GM12878 (cell line): ENCODE measurements at regions not wholly inside any gene's neighbourhood (a gene's known extent, or its start where the extent isn't known, plus 50 kb on each side); places are given as distances from the start of the nearest gene placed in this dataset.

ENCODE experiments used
- ATAC-seq: fragments of 200-7000 bp; cut with Tn5 transposase; 3 replicates; pipeline ENCODE4 v1.9.1; 2020; ENCODE audit warnings: mild to moderate bottlenecking, moderate library complexity
- BruUV-seq: library from RNA; stranded (reverse); fragments of 400-500 nt; replicated peaks from 2 replicates; lab custom pipeline; 2021; lab: Mats Ljungman, UMichigan
- CTCF ChIA-PET: fragments of 300-600 bp; sonication (Branson Sonifier 250); formaldehyde crosslinking; extraction: SDS; loops from one replicate; lab custom pipeline; 2021; ENCODE audit warnings: inconsistent platforms; lab: Yijun Ruan, JAX
- POLR2A ChIA-PET: fragments of 350-600 bp; formaldehyde crosslinking; extraction: SDS; loops from one replicate; lab custom pipeline; 2021; ENCODE audit warnings: inconsistent platforms; lab: Charles Lee
- RAD21 ChIA-PET: fragments of 300-600 bp; sonication (Branson Sonifier 250); formaldehyde crosslinking; loops from one replicate; lab custom pipeline; 2023; ENCODE audit warnings: antibody characterized with exemption; ENCODE audit not compliant: unreplicated experiment; lab: Charles Lee
- SMC1A ChIA-PET: fragments of 300-600 bp; sonication (Branson Sonifier 250); formaldehyde crosslinking; loops from one replicate; lab custom pipeline; 2023; ENCODE audit not compliant: unreplicated experiment, uncharacterized antibody; lab: Charles Lee
- DNase-seq: peaks from one replicate; pipeline ENCODE4 v3.0.0-alpha.2; 2011; ENCODE audit warnings: low read depth, low spot score
- FAIRE-seq: peaks from 3 replicates; lab custom pipeline; 2011; peaks lifted over from hg19 to GRCh38; lab: Jason Lieb, UNC
- H2AFZ ChIP-seq: 2 replicates; pipeline ENCODE4 v1.6.0; 2011; ENCODE audit warnings: low read depth, low read length, control low read depth; ENCODE audit not compliant: control insufficient read depth
- H3K27ac ChIP-seq: 2 replicates; pipeline ENCODE4 v1.5.1; 2011; ENCODE audit warnings: control low read depth; ENCODE audit not compliant: control insufficient read depth, insufficient read depth
- H3K27me3 ChIP-seq, 2 experiments: replicated peaks in 1 of 2; 2 replicates each; pipeline versions ENCODE4 v1.6.0 to v1.6.1; 2011; ENCODE audit warnings: low read length in 1 of 2; ENCODE audit not compliant: control insufficient read depth in 2 of 2, insufficient read depth in 2 of 2
- H3K36me3 ChIP-seq, 2 experiments: 2 replicates each; pipeline ENCODE4 v1.5.1; 2011; ENCODE audit warnings: low read length in 1 of 2; ENCODE audit not compliant: control insufficient read depth in 2 of 2, insufficient read depth in 2 of 2
- H3K4me1 ChIP-seq: 2 replicates; pipeline ENCODE4 v1.6.1; 2011; ENCODE audit warnings: mild to moderate bottlenecking, low read length, moderate library complexity, mixed read lengths; ENCODE audit not compliant: control insufficient read depth, insufficient read depth
- H3K4me2 ChIP-seq: 2 replicates; pipeline ENCODE4 v1.6.0; 2011; ENCODE audit warnings: control low read depth; ENCODE audit not compliant: control insufficient read depth, insufficient read depth
- H3K4me3 ChIP-seq: fragments of 200-600 bp; sonication (generic); 2 replicates; pipeline ENCODE4 v1.5.1; 2016
- H3K79me2 ChIP-seq: 2 replicates; pipeline ENCODE4 v1.6.0; 2011; ENCODE audit warnings: low read length; ENCODE audit not compliant: control insufficient read depth, insufficient read depth
- H3K9ac ChIP-seq: 2 replicates; pipeline ENCODE4 v1.8.0; 2011; ENCODE audit warnings: low read length, control low read depth, mixed read lengths; ENCODE audit not compliant: control insufficient read depth, insufficient read depth
- H3K9me3 ChIP-seq: replicated peaks from 3 replicates; pipeline ENCODE4 v1.5.1; 2011; ENCODE audit warnings: mild to moderate bottlenecking, low read length; ENCODE audit not compliant: control insufficient read depth, insufficient read depth
- H4K20me1 ChIP-seq: 2 replicates; pipeline ENCODE4 v1.6.0; 2011; ENCODE audit not compliant: control insufficient read depth, insufficient read depth
- ATF7 ChIP-seq: fragments of 450-650 bp; IDR thresholded peaks from 2 replicates; pipeline ENCODE4 v1.6.1; 2016; ENCODE audit warnings: low read depth, mild to moderate bottlenecking
- EGR1 ChIP-seq, 2 experiments: IDR thresholded peaks; 1 replicate in 1 of 2; 2 replicates in 1 of 2; pipeline ENCODE4 v1.6.1; 2011 to 2012; ENCODE audit warnings: low read depth in 2 of 2, low read length in 2 of 2, borderline replicate concordance in 1 of 2, mild to moderate bottlenecking in 1 of 2, moderate library complexity in 1 of 2
- HDAC2 ChIP-seq: fragments of 200-600 bp; sonication (generic); IDR thresholded peaks from 2 replicates; pipeline ENCODE4 v1.6.1; 2017
- IRF4 ChIP-seq: IDR thresholded peaks from 2 replicates; pipeline ENCODE4 v1.6.1; 2011; ENCODE audit warnings: low read depth, low read length
- JUND ChIP-seq: IDR thresholded peaks from 2 replicates; pipeline ENCODE4 v1.6.1; 2012; ENCODE audit warnings: low read depth, mild to moderate bottlenecking, low read length, improper control_type of control experiment, moderate library complexity
- MAX ChIP-seq: IDR thresholded peaks from 2 replicates; pipeline ENCODE4 v1.6.1; 2012; ENCODE audit warnings: low read depth, low read length, improper control_type of control experiment
- MLLT1 ChIP-seq: fragments of 450-650 bp; IDR thresholded peaks from 2 replicates; pipeline ENCODE4 v1.6.1; 2016; ENCODE audit warnings: mild to moderate bottlenecking
- MTA3 ChIP-seq: IDR thresholded peaks from 2 replicates; pipeline ENCODE4 v1.6.1; 2012; ENCODE audit warnings: low read length, inconsistent platforms, borderline replicate concordance
- MYC ChIP-seq: IDR thresholded peaks from 2 replicates; pipeline ENCODE4 v1.6.1; 2011; ENCODE audit warnings: mild to moderate bottlenecking, low read length, moderate library complexity, inconsistent platforms; ENCODE audit not compliant: insufficient read depth, insufficient replicate concordance, insufficient read length, severe bottlenecking
- NBN ChIP-seq: fragments of 450-650 bp; IDR thresholded peaks from 2 replicates; pipeline ENCODE4 v1.6.1; 2016
- NFXL1 ChIP-seq: fragments of 450-650 bp; IDR thresholded peaks from 2 replicates; pipeline ENCODE4 v1.6.1; 2017; ENCODE audit warnings: antibody characterized with exemption, mild to moderate bottlenecking, borderline replicate concordance
- PKNOX1 ChIP-seq: fragments of 450-650 bp; IDR thresholded peaks from 2 replicates; pipeline ENCODE4 v1.6.1; 2016; ENCODE audit warnings: mild to moderate bottlenecking
- PML ChIP-seq: IDR thresholded peaks from 2 replicates; pipeline ENCODE4 v1.6.1; 2012; ENCODE audit warnings: low read length, inconsistent platforms
- SREBF1 ChIP-seq: IDR thresholded peaks from 2 replicates; pipeline ENCODE4 v1.6.1; 2012; ENCODE audit warnings: mild to moderate bottlenecking, low read length
- TAF1 ChIP-seq: IDR thresholded peaks from 2 replicates; pipeline ENCODE4 v1.6.1; 2011; ENCODE audit warnings: mild to moderate bottlenecking, low read depth, low read length, borderline replicate concordance
- YY1 ChIP-seq: IDR thresholded peaks from 2 replicates; pipeline ENCODE4 v1.6.1; 2011; ENCODE audit warnings: low read depth, mild to moderate bottlenecking, low read length
- ZNF687 ChIP-seq: fragments of 450-650 bp; IDR thresholded peaks from 2 replicates; pipeline ENCODE4 v1.6.1; 2017; ENCODE audit warnings: mild to moderate bottlenecking, moderate library complexity
- WGBS: methylation state at CpG from one replicate; pipeline ENCODE4 v1.1.6; 2016; ENCODE audit warnings: low lambda C conversion rate; ENCODE audit not compliant: insufficient replicate concordance, insufficient coverage; ENCODE audit errors: missing lambda C conversion rate; 5-methylcytosine and 5-hydroxymethylcytosine counted together
- in situ Hi-C: fragments of 300-500 bp; cut with MboI; formaldehyde crosslinking; loops from 9 replicates; pipeline ENCODE4 v1.14.3; 2018; ENCODE audit warnings: mixed read lengths
- intact Hi-C: fragments of 100-400 bp; cut with micrococcal nuclease; formaldehyde crosslinking; loops from one replicate; pipeline ENCODE4 v1.14.2; 2022; ENCODE audit not compliant: unreplicated experiment

GRCh38 chr1:69129538-69129937, 438.2 kb upstream of the LRRC7 start (continued):
- TF ChIP-seq ZNF687 (no peak), PML (no peak), IRF4 (no peak), MLLT1 (no peak), HDAC2 (no peak), ATF7 (no peak), YY1 (no peak)

- Histone ChIP-seq H3K4me1 (no peaks in the 10 kb centered on the region), H3K27me3 (no peaks in the 10 kb centered on the region), H3K9ac (no peak overlapping the region), H3K79me2 (no peaks in the 10 kb centered on the region), H2AFZ (no peak overlapping the region), H4K20me1 (no peaks in the 10 kb centered on the region), H3K4me3 (no peak overlapping the region), H3K4me2 (no peak overlapping the region), H3K36me3 (no peaks in the 10 kb centered on the region), H3K9me3 (no peaks in the 10 kb centered on the region), H3K27ac (no peak overlapping the region)
- no peak for DNase-seq
- in situ Hi-C loops (no loop called here), intact Hi-C loops (no loop called here)
- POLR2A ChIA-PET, result no interaction called here
- WGBS, result 0% methylated on average over 1 of the region's 1 CpG
- CTCF ChIA-PET, result no interaction called here
- RAD21 ChIA-PET, result no interaction called here
- no peak for FAIRE-seq
- BruUV-seq, result no TSS peak
- SMC1A ChIA-PET, result no interaction called here
- no peak for ATAC-seq
- TF ChIP-seq SREBF1 (no peak), EGR1 (IDR thresholded peaks at IDR 0.05; ENCODE audit: borderline replicate concordance in 1 of 2, low read depth in 2 of 2, low read length in 2 of 2) (no peak), MYC (no peak), NFXL1 (no peak), NBN (no peak), TAF1 (no peak), MTA3 (no peak), IRF4 (no peak), MAX (no peak), MLLT1 (no peak), PKNOX1 (no peak), JUND (no peak)
Observed at GRCh38 chr1:69138172-69138571, 429.6 kb upstream of the LRRC7 start.
